Heart left ventricle (tissue), 13 donors: ENCODE measurements at regions not wholly inside any gene's neighbourhood (a gene's known extent, or its start where the extent isn't known, plus 50 kb on each side); places are given as distances from the start of the nearest gene placed in this dataset.
"Not testable (repeated sequence)": the region's sequence is repeated elsewhere in the genome, so short reads cannot be mapped to it uniquely, and the experiment has no call there.

Experiments
- CTCF ChIP-seq, 12 donors: fragments of 200-600 bp; sonication (generic) in 4 of 12; IDR thresholded peaks; one replicate each; pipeline versions ENCODE4 v1.5.0 to v1.8.0; 2018 to 2022; ENCODE audit warnings: antibody characterized with exemption in 12 of 12, mild to moderate bottlenecking in 5 of 12
- POLR2A ChIP-seq, 2 donors: fragments of 450-650 bp; IDR thresholded peaks; one replicate each; pipeline ENCODE4 v1.6.1; 2017; ENCODE audit warnings: antibody characterized with exemption in 2 of 2, mild to moderate bottlenecking in 2 of 2, moderate library complexity in 2 of 2
- donor health status: ischemic (EF 13 %, LVEDD 7.1; RV severe dilation, severe dysfunction).
- donor health status: DM: no; HTN: yes; CAD: no.
- donor health status: DM: no; HTN: no; CAD: no.
- donor health status: ischemic (EF 25% LVEDD 6.9; RV normal size, moderate dysfunction).
- donor health status: ischemic (EF 25% LVEDD 5.7; RV mildly dilated, moderate dysfunction).
- donor health status: ischemic (EF 35%, LVEDD 5.7; RV mildly dilated, moderate dysfunction).
- donor health status: nonischemic (EF 11% LVEDD 7.7; RV severe dilation, severe dysfunction).
- donor health status: DM: yes; HTN: yes; CAD: no.
- donor health status: PGD.
- donor health status: ischemic (EF 29% LVEDD 5.4; RV normal size, mild dysfunction).
- donor health status: nonischemic (EF 23%, LVEDD 6.1; RV moderate dilation, normal function).

- not testable (repeated sequence) for TF ChIP-seq CTCF, POLR2A (IDR thresholded peaks at IDR 0.05)
Measured at GRCh38 chr5:25263507-25263906, 618.7 kb upstream of the CDH10 start.
